ENCODE measurements at regions not wholly inside any gene's neighbourhood (a gene's known extent, or its start where the extent isn't known, plus 50 kb on each side); places are given as distances from the start of the nearest gene placed in this dataset.

DNA sequence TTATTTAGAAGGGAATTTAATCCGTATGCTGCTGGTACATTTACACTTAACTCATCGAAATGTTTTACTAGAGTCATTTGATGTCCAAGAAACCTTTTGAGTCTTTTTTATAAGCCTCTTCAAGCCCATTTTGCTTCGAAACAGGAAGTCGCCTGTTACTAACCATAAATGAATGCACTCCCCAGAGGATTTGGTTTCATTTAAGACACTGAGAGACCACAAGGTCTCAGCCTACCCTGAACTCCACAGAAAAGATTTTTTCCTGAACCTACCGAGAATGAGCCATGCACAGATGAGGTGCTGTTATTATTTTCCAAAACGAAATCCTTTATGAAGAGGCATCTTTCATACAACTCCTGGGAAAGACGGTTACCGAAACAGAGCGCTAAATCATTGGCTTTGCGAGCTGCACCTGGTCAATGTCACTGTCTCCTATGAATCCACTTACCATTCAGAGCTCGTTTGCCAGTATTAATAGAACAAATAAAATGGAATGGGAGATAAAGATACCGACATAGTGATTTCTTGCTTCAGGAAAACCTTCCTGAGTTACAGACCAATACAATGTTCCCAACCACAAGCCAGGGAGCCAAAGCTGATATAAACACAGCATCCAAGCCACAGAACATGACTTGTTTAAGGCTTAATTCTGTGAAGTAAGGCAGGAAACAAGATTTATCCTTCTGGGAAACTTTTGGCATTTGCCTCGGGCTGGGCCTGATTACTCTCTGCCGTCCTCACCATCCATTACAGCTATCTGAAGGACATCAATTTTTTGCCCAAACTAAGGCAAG is 382.1 kb downstream of the OSR1 start:
- TF ChIP-seq ZKSCAN3 (CRISPR knock-in tag; IDR thresholded peaks at IDR 0.05) (no peak), ZC3H4 (CRISPR knock-in tag; IDR thresholded peaks at IDR 0.05; ENCODE audit: borderline replicate concordance) (no peak), ZNF778 (CRISPR knock-in tag; IDR thresholded peaks at IDR 0.05) (no peak)
- ChIA-PET POLR2A (no interaction called here), CTCF (ENCODE audit: low intra/inter-chr PET ratio) (no interaction called here)
- H3K79me2 ChIP-seq (ENCODE audit: control insufficient read depth, insufficient read depth, low read length) = no peaks in the 10 kb centered on the region
- H3K9me1 ChIP-seq (ENCODE audit: control insufficient read depth, insufficient read depth, low read length) = no peaks in the 10 kb centered on the region
- H3K9me3 ChIP-seq (replicated peaks; ENCODE audit: control insufficient read depth, insufficient read depth, low read depth, low read length) = no peaks in the 10 kb centered on the region
- H3K27ac ChIP-seq (ENCODE audit: extremely low read depth, low read depth, low read length) = no peak overlapping the region
- WGBS (ENCODE audit: insufficient coverage, low coverage, missing lambda C conversion rate) = 1% methylated on average over 14 of the region's 14 CpGs
- H4K20me1 ChIP-seq (replicated peaks; ENCODE audit: control insufficient read depth, insufficient read depth, low read length) = no peaks in the 10 kb centered on the region
- H2AFZ ChIP-seq (ENCODE audit: low read depth, low read length) = no peak overlapping the region
- H3K4me2 ChIP-seq (ENCODE audit: insufficient read depth, low read length) = no peak overlapping the region
- intact Hi-C loops (cut with micrococcal nuclease) (no loop called here), in situ Hi-C loops (cut with MboI) (no loop called here)
- FAIRE-seq (no peak), ATAC-seq (no peak), DNase-seq (ENCODE audit: extremely low read depth in 1 of 4, low spot score in 3 of 4) (no peak)
- H3K4me1 ChIP-seq (replicated peaks in 1 of 2; ENCODE audit: control insufficient read depth in 2 of 2, insufficient read depth in 2 of 2, low read length in 2 of 2) = no peaks in the 10 kb centered on the region
- no peaks in the 10 kb centered on the region for H3K36me3 ChIP-seq (ENCODE audit: control insufficient read depth, insufficient read depth, low read length)
- BruUV-seq (replicated peaks) = no TSS peak
- no peak overlapping the region for H3K9ac ChIP-seq (ENCODE audit: insufficient read depth in 1 of 2, low read depth in 2 of 2, low read length in 2 of 2)
- no peaks in the 10 kb centered on the region for H3K27me3 ChIP-seq (ENCODE audit: control insufficient read depth in 2 of 2, insufficient read depth in 2 of 2, low read length in 2 of 2)
- H3K4me3 ChIP-seq = no peak overlapping the region

DNA sequence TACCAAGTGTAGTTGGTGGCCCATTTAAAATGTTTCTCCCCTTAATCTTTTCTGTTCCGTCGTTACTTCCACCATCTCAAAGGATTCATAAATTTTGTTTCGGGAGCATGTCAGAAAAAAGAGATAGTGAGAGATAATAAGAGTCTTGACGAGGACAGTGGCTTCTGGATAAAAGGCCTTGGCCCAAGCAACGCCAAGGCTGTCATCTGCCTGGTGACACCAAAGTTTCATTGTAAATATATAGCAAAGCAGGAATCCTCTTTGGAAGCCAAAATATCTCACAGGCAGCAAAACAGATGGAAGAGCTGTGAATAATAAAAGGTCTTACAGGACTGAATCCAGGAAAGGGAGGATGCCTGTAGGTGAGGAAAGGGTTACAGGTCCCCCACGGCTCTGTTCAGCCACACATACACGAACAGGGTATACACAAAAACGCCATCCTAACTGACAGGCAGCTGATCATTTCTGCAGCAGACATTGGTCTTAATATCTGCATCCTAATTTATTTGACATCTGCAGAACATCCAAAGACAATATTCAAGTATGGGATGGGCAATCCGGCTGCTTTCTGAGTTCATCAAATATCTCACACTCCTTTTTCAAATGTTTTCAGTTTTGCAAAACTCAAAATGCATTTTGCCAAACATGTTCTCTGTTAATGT is 382.8 kb downstream of the OSR1 start:
- 0 out of 2 replicates have a peak, but pooled peaks cover 3% of the 10 kb centered on the region for H3K9me3 ChIP-seq (replicated peaks; ENCODE audit: control insufficient read depth, insufficient read depth, low read depth, low read length)
- H3K27me3 ChIP-seq (ENCODE audit: control insufficient read depth in 2 of 2, insufficient read depth in 2 of 2, low read length in 2 of 2) = no peaks in the 10 kb centered on the region
- no peak overlapping the region for H2AFZ ChIP-seq (ENCODE audit: low read depth, low read length)
- H3K4me3 ChIP-seq = no peak overlapping the region
- no TSS peak for BruUV-seq (replicated peaks)
- no peak overlapping the region for H3K4me2 ChIP-seq (ENCODE audit: insufficient read depth, low read length)
- H3K79me2 ChIP-seq (ENCODE audit: control insufficient read depth, insufficient read depth, low read length) = no peaks in the 10 kb centered on the region
- ChIA-PET POLR2A (no interaction called here), CTCF (ENCODE audit: low intra/inter-chr PET ratio) (no interaction called here)
- H4K20me1 ChIP-seq (replicated peaks; ENCODE audit: control insufficient read depth, insufficient read depth, low read length) = no peaks in the 10 kb centered on the region
- H3K9ac ChIP-seq (ENCODE audit: insufficient read depth in 1 of 2, low read depth in 2 of 2, low read length in 2 of 2) = no peak overlapping the region
- H3K4me1 ChIP-seq (replicated peaks in 1 of 2; ENCODE audit: control insufficient read depth in 2 of 2, insufficient read depth in 2 of 2, low read length in 2 of 2) = no peaks in the 10 kb centered on the region
- in situ Hi-C loops (cut with MboI) = no loop called here
- no peaks in the 10 kb centered on the region for H3K9me1 ChIP-seq (ENCODE audit: control insufficient read depth, insufficient read depth, low read length)
- DNase-seq (ENCODE audit: extremely low read depth in 1 of 4, low spot score in 3 of 4) = no peak
- no peak overlapping the region for H3K27ac ChIP-seq (ENCODE audit: extremely low read depth, low read depth, low read length)
- intact Hi-C loops (cut with micrococcal nuclease) = no loop called here
- 1% methylated on average over 9 of the region's 9 CpGs for WGBS (ENCODE audit: insufficient coverage, low coverage, missing lambda C conversion rate)
- no peaks in the 10 kb centered on the region for H3K36me3 ChIP-seq (ENCODE audit: control insufficient read depth, insufficient read depth, low read length)
- no peak for ATAC-seq
- no peak for FAIRE-seq
- TF ChIP-seq MEIS2 (IDR thresholded peaks at IDR 0.05; ENCODE audit: partially characterized antibody) (no peak), LCOR (CRISPR knock-in tag; IDR thresholded peaks at IDR 0.05) (no peak), ELF4 (CRISPR knock-in tag; IDR thresholded peaks at IDR 0.05) (no peak), KDM2B (CRISPR knock-in tag; IDR thresholded peaks at IDR 0.05) (no peak), MTF1 (CRISPR knock-in tag; IDR thresholded peaks at IDR 0.05; ENCODE audit: borderline replicate concordance) (no peak), KLF16 (IDR thresholded peaks at IDR 0.05) (no peak), MTA1 (IDR thresholded peaks at IDR 0.05; ENCODE audit: borderline replicate concordance) (no peak), RCOR1 (IDR thresholded peaks at IDR 0.05; ENCODE audit: borderline replicate concordance in 1 of 2, low read depth in 2 of 2, low read length in 2 of 2) (no peak), ELF1 (tag; IDR thresholded peaks at IDR 0.05) (no peak), NFYB (IDR thresholded peaks at IDR 0.05; ENCODE audit: extremely low read depth, insufficient read length) (no peak)
- TF ChIP-seq, protein P1, sequence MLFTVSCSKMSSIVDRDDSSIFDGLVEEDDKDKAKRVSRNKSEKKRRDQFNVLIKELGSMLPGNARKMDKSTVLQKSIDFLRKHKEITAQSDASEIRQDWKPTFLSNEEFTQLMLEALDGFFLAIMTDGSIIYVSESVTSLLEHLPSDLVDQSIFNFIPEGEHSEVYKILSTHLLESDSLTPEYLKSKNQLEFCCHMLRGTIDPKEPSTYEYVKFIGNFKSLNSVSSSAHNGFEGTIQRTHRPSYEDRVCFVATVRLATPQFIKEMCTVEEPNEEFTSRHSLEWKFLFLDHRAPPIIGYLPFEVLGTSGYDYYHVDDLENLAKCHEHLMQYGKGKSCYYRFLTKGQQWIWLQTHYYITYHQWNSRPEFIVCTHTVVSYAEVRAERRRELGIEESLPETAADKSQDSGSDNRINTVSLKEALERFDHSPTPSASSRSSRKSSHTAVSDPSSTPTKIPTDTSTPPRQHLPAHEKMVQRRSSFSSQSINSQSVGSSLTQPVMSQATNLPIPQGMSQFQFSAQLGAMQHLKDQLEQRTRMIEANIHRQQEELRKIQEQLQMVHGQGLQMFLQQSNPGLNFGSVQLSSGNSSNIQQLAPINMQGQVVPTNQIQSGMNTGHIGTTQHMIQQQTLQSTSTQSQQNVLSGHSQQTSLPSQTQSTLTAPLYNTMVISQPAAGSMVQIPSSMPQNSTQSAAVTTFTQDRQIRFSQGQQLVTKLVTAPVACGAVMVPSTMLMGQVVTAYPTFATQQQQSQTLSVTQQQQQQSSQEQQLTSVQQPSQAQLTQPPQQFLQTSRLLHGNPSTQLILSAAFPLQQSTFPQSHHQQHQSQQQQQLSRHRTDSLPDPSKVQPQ (CRISPR knock-in tag; IDR thresholded peaks at IDR 0.05; ENCODE audit: borderline replicate concordance) = no peak
